Natural killer cell (primary cell): ENCODE measurements at regions not wholly inside any gene's neighbourhood (a gene's known extent, or its start where the extent isn't known, plus 50 kb on each side); places are given as distances from the start of the nearest gene placed in this dataset.

Experiments
- ATAC-seq, 3 donors: fragments of 150-1000 bp in 2 of 3; fragments of 200-7000 bp in 1 of 3; cut with Tn5 transposase; 1 replicate in 1 of 3; 2 replicates in 2 of 3; pipeline ENCODE4 v1.10.0; 2021; ENCODE audit warnings: mild to moderate bottlenecking in 2 of 3, moderate library complexity in 2 of 3
- DNase-seq, 2 donors: peaks; one replicate each; pipeline versions ENCODE4 v3.0.0 to v3.0.0-alpha.2; 2013 to 2021; ENCODE audit warnings: mixed read lengths in 1 of 2
- H3K27ac ChIP-seq: one replicate; pipeline ENCODE4 v1.5.1; 2013; ENCODE audit warnings: mild to moderate bottlenecking, low read length
- H3K27me3 ChIP-seq: one replicate; pipeline ENCODE4 v1.6.1; 2013; ENCODE audit warnings: low read length; ENCODE audit not compliant: control insufficient read depth, insufficient read depth
- H3K36me3 ChIP-seq: one replicate; pipeline ENCODE4 v1.6.1; 2013; ENCODE audit warnings: low read length; ENCODE audit not compliant: control insufficient read depth, insufficient read depth
- H3K4me1 ChIP-seq: one replicate; pipeline ENCODE4 v1.6.1; 2013; ENCODE audit warnings: low read length; ENCODE audit not compliant: control insufficient read depth, insufficient read depth
- H3K4me3 ChIP-seq: one replicate; pipeline ENCODE4 v1.5.1; 2013; ENCODE audit warnings: low read length
- H3K9me3 ChIP-seq: one replicate; pipeline ENCODE4 v1.6.1; 2013; ENCODE audit warnings: low read length; ENCODE audit not compliant: control insufficient read depth, insufficient read depth
- H3K27ac Mint-ChIP-seq, 2 donors: one replicate each; pipeline ENCODE4 v1.8.0; 2022; ENCODE audit warnings: mild to moderate bottlenecking in 2 of 2, mixed read lengths in 2 of 2, moderate library complexity in 1 of 2
- H3K27me3 Mint-ChIP-seq, 2 donors: one replicate each; pipeline ENCODE4 v1.8.0; 2022; ENCODE audit warnings: low read depth in 2 of 2, mixed read lengths in 2 of 2
- H3K36me3 Mint-ChIP-seq: one replicate; pipeline ENCODE4 v1.8.0; 2022; ENCODE audit warnings: mixed read lengths
- H3K4me1 Mint-ChIP-seq, 2 donors: one replicate each; pipeline ENCODE4 v1.8.0; 2022; ENCODE audit warnings: mixed read lengths in 2 of 2
- H3K4me3 Mint-ChIP-seq: one replicate; pipeline ENCODE4 v1.8.0; 2022; ENCODE audit warnings: mild to moderate bottlenecking, moderate library complexity, mixed read lengths
- H3K9me3 Mint-ChIP-seq, 2 donors: one replicate each; pipeline ENCODE4 v1.8.0; 2022; ENCODE audit warnings: mixed read lengths in 2 of 2
- WGBS: methylation state at CpG from one replicate; pipeline ENCODE4 v1.1.7; 2013; ENCODE audit warnings: missing lambda C conversion rate; ENCODE audit not compliant: insufficient coverage; 5-methylcytosine and 5-hydroxymethylcytosine counted together
- intact Hi-C: fragments of 100-400 bp; cut with micrococcal nuclease; formaldehyde crosslinking; loops from one replicate; pipeline ENCODE4 v1.14.2; 2022
- TF ChIP-seq, protein P1 (sequence below): fragments of 200-600 bp; IDR thresholded peaks from one replicate; pipeline ENCODE4 v1.8.0; 2022; ENCODE audit warnings: antibody characterized with exemption

DNA sequence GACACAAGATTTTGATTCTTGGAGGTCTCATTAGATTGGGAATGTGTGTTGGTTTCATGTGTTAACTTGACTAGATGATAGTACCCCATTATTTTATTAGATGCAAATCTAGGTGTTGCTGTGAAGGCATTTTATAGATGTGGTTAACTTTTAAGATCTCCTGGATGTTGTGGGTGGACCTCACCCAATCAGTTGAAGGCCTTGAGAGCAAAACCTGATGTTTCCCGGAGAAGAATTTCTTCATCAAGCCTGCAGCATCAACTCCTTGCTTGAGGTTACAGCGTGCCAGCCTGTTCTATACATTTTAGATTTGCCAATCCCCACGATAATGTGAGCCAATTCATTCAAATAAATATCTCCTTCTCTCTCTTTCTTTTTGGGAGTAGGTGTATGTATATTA is 66.8 kb upstream of the EXOC2 start:
- Histone ChIP-seq H3K4me3 (no peak overlapping the region), H3K27ac (no peak overlapping the region), H3K9me3 (no peaks in the 10 kb centered on the region), H3K4me1 (no peaks in the 10 kb centered on the region), H3K27me3 (no peaks in the 10 kb centered on the region), H3K36me3 (no peaks in the 10 kb centered on the region)
- 85% methylated on average over 2 of the region's 3 CpGs for WGBS
- no peaks in the 10 kb centered on the region for H3K36me3 Mint-ChIP-seq
- DNase-seq = no peak
- no peak overlapping the region for H3K27ac Mint-ChIP-seq
- H3K27me3 Mint-ChIP-seq = peaks cover 8 to 13% of the 10 kb centered on the region in 2 donors
- TF ChIP-seq, protein P1, sequence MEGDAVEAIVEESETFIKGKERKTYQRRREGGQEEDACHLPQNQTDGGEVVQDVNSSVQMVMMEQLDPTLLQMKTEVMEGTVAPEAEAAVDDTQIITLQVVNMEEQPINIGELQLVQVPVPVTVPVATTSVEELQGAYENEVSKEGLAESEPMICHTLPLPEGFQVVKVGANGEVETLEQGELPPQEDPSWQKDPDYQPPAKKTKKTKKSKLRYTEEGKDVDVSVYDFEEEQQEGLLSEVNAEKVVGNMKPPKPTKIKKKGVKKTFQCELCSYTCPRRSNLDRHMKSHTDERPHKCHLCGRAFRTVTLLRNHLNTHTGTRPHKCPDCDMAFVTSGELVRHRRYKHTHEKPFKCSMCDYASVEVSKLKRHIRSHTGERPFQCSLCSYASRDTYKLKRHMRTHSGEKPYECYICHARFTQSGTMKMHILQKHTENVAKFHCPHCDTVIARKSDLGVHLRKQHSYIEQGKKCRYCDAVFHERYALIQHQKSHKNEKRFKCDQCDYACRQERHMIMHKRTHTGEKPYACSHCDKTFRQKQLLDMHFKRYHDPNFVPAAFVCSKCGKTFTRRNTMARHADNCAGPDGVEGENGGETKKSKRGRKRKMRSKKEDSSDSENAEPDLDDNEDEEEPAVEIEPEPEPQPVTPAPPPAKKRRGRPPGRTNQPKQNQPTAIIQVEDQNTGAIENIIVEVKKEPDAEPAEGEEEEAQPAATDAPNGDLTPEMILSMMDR = no peak
- no peaks in the 10 kb centered on the region for H3K4me1 Mint-ChIP-seq
- H3K4me3 Mint-ChIP-seq = no peak overlapping the region
- no peak for ATAC-seq
- H3K9me3 Mint-ChIP-seq = no peaks in the 10 kb centered on the region
- intact Hi-C loops = no loop called here

DNA sequence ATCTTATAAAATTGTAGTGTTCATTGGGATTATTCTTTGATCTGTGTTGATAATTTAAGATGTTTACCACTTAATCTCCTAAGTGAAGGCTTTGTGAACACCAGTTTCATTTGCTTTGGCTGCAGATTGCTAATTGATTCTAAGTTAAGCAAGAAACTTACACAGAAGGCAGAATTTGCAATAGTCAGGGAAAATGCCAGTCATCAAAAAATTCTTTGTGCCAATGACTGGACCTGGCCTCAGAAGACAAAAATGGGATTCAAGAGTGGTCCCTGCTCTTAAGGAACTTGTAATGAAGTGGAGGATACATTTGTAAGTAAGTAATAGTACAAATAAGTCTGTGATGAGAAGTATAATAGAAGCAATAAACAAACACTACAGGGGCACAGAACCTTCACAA is 63.3 kb upstream of the EXOC2 start:
- no peak overlapping the region for H3K4me3 Mint-ChIP-seq
- Histone ChIP-seq H3K27ac (no peak overlapping the region), H3K36me3 (no peaks in the 10 kb centered on the region), H3K4me3 (no peak overlapping the region), H3K27me3 (no peaks in the 10 kb centered on the region), H3K9me3 (no peaks in the 10 kb centered on the region), H3K4me1 (no peaks in the 10 kb centered on the region)
- intact Hi-C loops = no loop called here
- peaks cover 0 to 6% of the 10 kb centered on the region in 2 donors for H3K27me3 Mint-ChIP-seq
- no peak overlapping the region for H3K27ac Mint-ChIP-seq
- no peaks in the 10 kb centered on the region for H3K9me3 Mint-ChIP-seq
- no peaks in the 10 kb centered on the region for H3K4me1 Mint-ChIP-seq
- no peaks in the 10 kb centered on the region for H3K36me3 Mint-ChIP-seq
- DNase-seq = no peak
- no peak for ATAC-seq
- TF ChIP-seq, protein P1 = no peak

DNA sequence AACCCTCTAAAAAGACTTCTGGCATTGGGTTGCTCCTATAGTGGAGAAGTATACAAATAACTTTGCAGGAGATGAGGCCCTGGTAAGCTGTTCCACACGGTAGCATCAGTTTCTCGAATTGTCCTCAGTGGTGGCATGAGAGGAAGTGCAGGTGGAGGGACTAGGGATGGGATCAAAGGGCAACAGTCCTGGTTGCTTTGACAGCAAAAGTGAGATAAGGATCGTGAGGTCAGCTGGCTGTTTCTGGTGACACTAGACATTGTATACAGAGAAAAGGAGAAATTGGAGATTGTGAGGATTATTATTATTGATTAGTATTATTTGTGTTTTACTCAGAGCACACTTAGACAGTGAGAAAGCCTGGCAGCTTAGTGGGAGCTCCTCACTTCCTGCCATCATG is 61.3 kb upstream of the EXOC2 start:
- no peak overlapping the region for H3K4me3 ChIP-seq
- Mint-ChIP-seq H3K36me3 (no peaks in the 10 kb centered on the region), H3K4me1 (no peaks in the 10 kb centered on the region)

DNA sequence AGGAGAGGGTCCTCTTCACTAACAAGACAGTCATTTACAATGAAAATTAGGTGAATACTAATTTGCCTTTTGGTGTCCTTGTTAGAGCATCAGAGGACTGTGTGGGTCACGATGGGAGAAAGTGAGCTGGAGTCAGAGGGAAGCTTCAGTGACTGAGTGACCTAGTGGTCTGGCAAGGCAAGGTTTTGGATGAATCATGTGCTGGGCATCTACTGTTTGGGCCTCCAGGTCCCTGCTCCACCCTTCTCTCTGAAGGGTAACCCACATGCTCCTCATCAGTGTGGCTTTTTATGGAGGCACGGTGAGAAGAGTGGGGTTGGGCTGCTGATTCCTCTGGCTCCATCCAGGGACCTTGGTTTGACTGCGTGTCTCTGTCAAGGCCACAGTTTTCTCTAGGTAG is 60.5 kb upstream of the EXOC2 start:
- no peaks in the 10 kb centered on the region for H3K9me3 ChIP-seq
- intact Hi-C loops = no loop called here
- no peaks in the 10 kb centered on the region for H3K36me3 Mint-ChIP-seq
- WGBS = 89% methylated on average over 3 of the region's 3 CpGs
- no peak overlapping the region for H3K4me3 Mint-ChIP-seq
- TF ChIP-seq, protein P1 = no peak
- no peaks in the 10 kb centered on the region for H3K4me1 Mint-ChIP-seq
- H3K4me1 ChIP-seq = no peaks in the 10 kb centered on the region
- no peaks in the 10 kb centered on the region for H3K36me3 ChIP-seq
- H3K27ac Mint-ChIP-seq = no peak overlapping the region
- H3K4me3 ChIP-seq = no peak overlapping the region
- no peak overlapping the region for H3K27ac ChIP-seq
- H3K27me3 Mint-ChIP-seq = peaks cover 0 to 6% of the 10 kb centered on the region in 2 donors
- peaks cover 6% of the 10 kb centered on the region for H3K27me3 ChIP-seq
- DNase-seq = no peak
- no peak for ATAC-seq
- H3K9me3 Mint-ChIP-seq = no peaks in the 10 kb centered on the region

More for the DNA sequence above, 61.3 kb upstream of the EXOC2 start:
- H3K4me3 Mint-ChIP-seq = no peak overlapping the region
- H3K27ac ChIP-seq = no peak overlapping the region
- TF ChIP-seq, protein P1 = no peak
- H3K27me3 ChIP-seq = peaks cover 2% of the 10 kb centered on the region
- H3K27me3 Mint-ChIP-seq = peaks cover 0 to 6% of the 10 kb centered on the region in 2 donors
- WGBS = 88% methylated on average over 3 of the region's 3 CpGs
- ATAC-seq (no peak), DNase-seq (no peak)
- H3K4me1 ChIP-seq = no peaks in the 10 kb centered on the region
- intact Hi-C loops = no loop called here
- H3K9me3 Mint-ChIP-seq = no peaks in the 10 kb centered on the region
- no peaks in the 10 kb centered on the region for H3K9me3 ChIP-seq
- H3K36me3 ChIP-seq = no peaks in the 10 kb centered on the region
- no peak overlapping the region for H3K27ac Mint-ChIP-seq
